Endothelial cell of umbilical vein (primary cell): ENCODE measurements at regions not wholly inside any gene's neighbourhood (a gene's known extent, or its start where the extent isn't known, plus 50 kb on each side); places are given as distances from the start of the nearest gene placed in this dataset.

Experiments
- BruUV-seq: library from RNA; stranded (reverse); fragments of 400-500 nt; replicated peaks from 2 replicates; lab custom pipeline; 2021; lab: Mats Ljungman, UMichigan
- CTCF ChIA-PET: fragments of 300-600, 350-600 bp; sonication (Branson Sonifier 250); formaldehyde crosslinking; loops from one replicate; lab custom pipeline; 2021; ENCODE audit warnings: antibody characterized with exemption, inconsistent platforms; lab: Charles Lee
- POLR2A ChIA-PET: fragments of 300-600, 350-600 bp; sonication (Branson Sonifier 250); formaldehyde crosslinking; loops from one replicate; lab custom pipeline; 2021; ENCODE audit warnings: antibody characterized with exemption, inconsistent platforms; lab: Charles Lee
- DNase-seq: peaks from one replicate; pipeline ENCODE4 v3.0.0-alpha.2; 2011; ENCODE audit warnings: low read depth, low spot score
- FAIRE-seq: peaks from 2 replicates; lab custom pipeline; 2011; peaks lifted over from hg19 to GRCh38; lab: Jason Lieb, UNC
- H2AFZ ChIP-seq: 2 replicates; pipeline ENCODE4 v1.6.0; 2012; ENCODE audit warnings: low read depth, low read length, control low read depth, inconsistent platforms
- H3K27ac ChIP-seq: 2 replicates; pipeline ENCODE4 v1.5.1; 2011; ENCODE audit warnings: low read depth, mild to moderate bottlenecking, control low read depth, low read length, moderate library complexity; ENCODE audit not compliant: insufficient read depth
- H3K27me3 ChIP-seq, 2 experiments: 2 replicates each; pipeline versions ENCODE4 v1.6.0 to v1.6.1; 2011; ENCODE audit warnings: low read length in 2 of 2, mixed read lengths in 1 of 2; ENCODE audit not compliant: control insufficient read depth in 2 of 2, insufficient read depth in 2 of 2
- H3K36me3 ChIP-seq, 2 experiments: 2 replicates in 1 of 2; 3 replicates in 1 of 2; pipeline ENCODE4 v1.5.1; 2011; ENCODE audit warnings: low read length in 2 of 2, mild to moderate bottlenecking in 1 of 2, moderate library complexity in 1 of 2; ENCODE audit not compliant: control insufficient read depth in 2 of 2, insufficient read depth in 2 of 2; ENCODE audit errors: extremely low read depth in 1 of 2
- H3K4me1 ChIP-seq: 3 replicates; pipeline ENCODE4 v1.5.1; 2011; ENCODE audit warnings: mild to moderate bottlenecking, low read length; ENCODE audit not compliant: control insufficient read depth, insufficient read depth; ENCODE audit errors: extremely low read depth
- H3K4me2 ChIP-seq: 2 replicates; pipeline ENCODE4 v1.6.1; 2011; ENCODE audit warnings: low read length, control low read depth, mixed read lengths; ENCODE audit not compliant: insufficient read depth
- H3K4me3 ChIP-seq, 3 experiments: fragments of 200-600 bp in 1 of 3; sonication (generic), shearing (Covaris generic) in 1 of 3; replicated peaks in 1 of 3; 2 replicates each; pipeline ENCODE4 v1.5.1; 2011 to 2016; ENCODE audit warnings: control low read depth in 3 of 3, low read length in 3 of 3, mild to moderate bottlenecking in 2 of 3, inconsistent platforms in 1 of 3, low read depth in 1 of 3, moderate library complexity in 1 of 3; ENCODE audit not compliant: insufficient read depth in 1 of 3
- H3K79me2 ChIP-seq: 2 replicates; pipeline ENCODE4 v1.6.0; 2012; ENCODE audit warnings: low read length, inconsistent platforms; ENCODE audit not compliant: control insufficient read depth, insufficient read depth
- H3K9ac ChIP-seq: replicated peaks from 2 replicates; pipeline ENCODE3; 2011; ENCODE audit warnings: low read length, control low read depth; ENCODE audit not compliant: insufficient read depth; ENCODE audit errors: extremely low read depth
- H3K9me1 ChIP-seq: replicated peaks from 3 replicates; pipeline ENCODE4 v1.6.0; 2011; ENCODE audit warnings: mild to moderate bottlenecking, low read length; ENCODE audit not compliant: control insufficient read depth, insufficient read depth; ENCODE audit errors: extremely low read depth
- H3K9me3 ChIP-seq: replicated peaks from 2 replicates; pipeline ENCODE4 v1.5.1; 2012; ENCODE audit warnings: low read length, inconsistent platforms; ENCODE audit not compliant: control insufficient read depth, insufficient read depth
- H4K20me1 ChIP-seq: replicated peaks from 2 replicates; pipeline ENCODE3; 2011; ENCODE audit warnings: mild to moderate bottlenecking, low read length; ENCODE audit not compliant: control insufficient read depth, insufficient read depth; ENCODE audit errors: extremely low read depth
- EZH2 ChIP-seq: IDR thresholded peaks from 2 replicates; pipeline ENCODE4 v1.6.1; 2012; ENCODE audit warnings: borderline replicate concordance, low read depth, mild to moderate bottlenecking, moderate library complexity, low read length, inconsistent platforms; ENCODE audit not compliant: severe bottlenecking
- FOS ChIP-seq: IDR thresholded peaks from 2 replicates; pipeline ENCODE4 v1.6.1; 2011; ENCODE audit warnings: mild to moderate bottlenecking, low read length, moderate library complexity, borderline replicate concordance; ENCODE audit not compliant: insufficient read depth
- GATA2 ChIP-seq: IDR thresholded peaks from 2 replicates; pipeline ENCODE4 v1.7.0; 2011; ENCODE audit warnings: low read depth, mild to moderate bottlenecking, moderate library complexity, mixed read lengths, low read length; ENCODE audit not compliant: insufficient read length, insufficient read depth
- JUN ChIP-seq: IDR thresholded peaks from 2 replicates; pipeline ENCODE4 v1.6.1; 2011; ENCODE audit warnings: borderline replicate concordance, low read depth; ENCODE audit not compliant: insufficient read length, insufficient read depth
- MYC ChIP-seq: IDR thresholded peaks from one replicate; pipeline ENCODE4 v1.6.1; 2011; ENCODE audit warnings: mild to moderate bottlenecking, low read depth, low read length
- POLR2A ChIP-seq: IDR thresholded peaks from 2 replicates; pipeline ENCODE4 v1.6.1; 2012; ENCODE audit warnings: low read depth, mild to moderate bottlenecking, control low read depth, low read length
- POLR2AphosphoS5 ChIP-seq: IDR thresholded peaks from 2 replicates; pipeline ENCODE4 v1.6.1; 2012; ENCODE audit warnings: low read depth, mild to moderate bottlenecking, control low read depth, low read length, moderate library complexity; ENCODE audit not compliant: insufficient read depth
- dilution Hi-C: fragments of 300-500 bp; cut with MboI; formaldehyde crosslinking; loops from one replicate; pipeline ENCODE4 v1.15.0; 2019; ENCODE audit warnings: low sequenced_read_pairs; ENCODE audit not compliant: extremely low pct_ligation_motif_present
- intact Hi-C: fragments of 100-400 bp; cut with micrococcal nuclease; formaldehyde crosslinking; loops from one replicate; pipeline ENCODE4 v1.10.0; 2022
- TF ChIP-seq, protein P1 (sequence below), 2 donors: IDR thresholded peaks; 1 replicate in 1 of 2; 2 replicates in 1 of 2; pipeline ENCODE4 v1.5.1; 2011; ENCODE audit warnings: low read length in 2 of 2, mild to moderate bottlenecking in 2 of 2, moderate library complexity in 2 of 2, control low read depth in 1 of 2, inconsistent platforms in 1 of 2, low read depth in 1 of 2; ENCODE audit not compliant: insufficient read depth in 1 of 2; ENCODE audit errors: extremely low read depth in 1 of 2
- TF ChIP-seq, protein P2 (sequence below): IDR thresholded peaks from 2 replicates; pipeline ENCODE4 v1.6.1; 2011; ENCODE audit not compliant: insufficient read depth, insufficient read length

DNA sequence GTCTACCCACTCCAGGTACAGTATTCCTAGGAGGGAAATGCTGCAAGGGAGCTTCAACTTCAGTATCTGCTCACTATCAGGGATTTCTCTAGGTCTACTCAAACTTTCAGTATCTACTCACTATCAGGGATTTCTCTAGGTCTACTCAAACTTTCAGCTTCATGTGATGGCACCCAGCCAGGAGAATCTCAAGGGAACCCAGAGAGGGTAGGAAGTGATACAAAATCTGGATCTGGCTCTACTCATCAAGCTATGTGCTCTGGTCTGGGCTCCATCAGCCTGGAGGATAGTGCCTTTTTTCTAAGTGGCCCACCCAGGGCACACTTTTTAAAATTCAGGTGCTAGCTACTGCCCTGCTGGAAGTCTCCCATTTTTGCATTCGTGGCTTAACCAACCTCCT is 52.3 kb upstream of the FNDC3A start:
- BruUV-seq: no TSS peak
- FAIRE-seq (no peak), DNase-seq (no peak)
- Histone ChIP-seq H3K36me3 (no peaks in the 10 kb centered on the region), H3K4me2 (no peak overlapping the region), H3K27ac (no peak overlapping the region), H3K9ac (no peak overlapping the region), H3K4me3 (no peak overlapping the region), H2AFZ (no peak overlapping the region), H3K9me3 (no peaks in the 10 kb centered on the region), H3K9me1 (no peaks in the 10 kb centered on the region), H3K79me2 (no peaks in the 10 kb centered on the region), H3K27me3 (peaks cover 6 to 11% of the 10 kb centered on the region in 2 experiments), H3K4me1 (no peaks in the 10 kb centered on the region), H4K20me1 (no peaks in the 10 kb centered on the region)
- dilution Hi-C loops (no loop called here), intact Hi-C loops (no loop called here)
- POLR2A ChIA-PET: no interaction called here
- TF ChIP-seq GATA2 (no peak), EZH2 (no peak), FOS (no peak), POLR2A (no peak)
- TF ChIP-seq, protein P1, sequence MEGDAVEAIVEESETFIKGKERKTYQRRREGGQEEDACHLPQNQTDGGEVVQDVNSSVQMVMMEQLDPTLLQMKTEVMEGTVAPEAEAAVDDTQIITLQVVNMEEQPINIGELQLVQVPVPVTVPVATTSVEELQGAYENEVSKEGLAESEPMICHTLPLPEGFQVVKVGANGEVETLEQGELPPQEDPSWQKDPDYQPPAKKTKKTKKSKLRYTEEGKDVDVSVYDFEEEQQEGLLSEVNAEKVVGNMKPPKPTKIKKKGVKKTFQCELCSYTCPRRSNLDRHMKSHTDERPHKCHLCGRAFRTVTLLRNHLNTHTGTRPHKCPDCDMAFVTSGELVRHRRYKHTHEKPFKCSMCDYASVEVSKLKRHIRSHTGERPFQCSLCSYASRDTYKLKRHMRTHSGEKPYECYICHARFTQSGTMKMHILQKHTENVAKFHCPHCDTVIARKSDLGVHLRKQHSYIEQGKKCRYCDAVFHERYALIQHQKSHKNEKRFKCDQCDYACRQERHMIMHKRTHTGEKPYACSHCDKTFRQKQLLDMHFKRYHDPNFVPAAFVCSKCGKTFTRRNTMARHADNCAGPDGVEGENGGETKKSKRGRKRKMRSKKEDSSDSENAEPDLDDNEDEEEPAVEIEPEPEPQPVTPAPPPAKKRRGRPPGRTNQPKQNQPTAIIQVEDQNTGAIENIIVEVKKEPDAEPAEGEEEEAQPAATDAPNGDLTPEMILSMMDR (IDR thresholded peaks at IDR 0.05; ENCODE audit: extremely low read depth in 1 of 2, insufficient read depth in 1 of 2, low read depth in 1 of 2, low read length in 2 of 2): no peak
- TF ChIP-seq, protein P2, sequence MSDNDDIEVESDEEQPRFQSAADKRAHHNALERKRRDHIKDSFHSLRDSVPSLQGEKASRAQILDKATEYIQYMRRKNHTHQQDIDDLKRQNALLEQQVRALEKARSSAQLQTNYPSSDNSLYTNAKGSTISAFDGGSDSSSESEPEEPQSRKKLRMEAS: no peak
- CTCF ChIA-PET: no interaction called here

DNA sequence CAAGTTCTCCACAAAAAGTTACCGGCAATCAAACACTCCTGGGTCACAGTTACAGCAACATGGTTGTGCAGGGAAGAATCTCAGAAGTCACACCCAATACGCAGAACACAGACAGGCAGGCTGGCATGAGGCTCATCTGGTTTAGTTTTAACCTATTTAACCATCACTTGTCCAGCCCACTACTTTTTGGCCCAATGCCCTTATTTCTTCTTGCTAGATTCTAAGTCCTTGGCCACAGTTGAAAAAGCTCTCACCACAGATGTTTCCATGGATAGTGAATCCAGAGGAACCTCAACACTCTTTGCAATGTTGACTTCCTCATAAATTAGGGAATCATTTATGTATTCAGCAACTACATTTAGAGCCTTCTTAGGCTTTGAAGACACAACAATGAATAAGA is 50.7 kb upstream of the FNDC3A start:
- POLR2A ChIA-PET: no interaction called here
- H3K79me2 ChIP-seq: no peaks in the 10 kb centered on the region
- CTCF ChIA-PET: no interaction called here
- TF ChIP-seq POLR2AphosphoS5 (no peak), EZH2 (no peak), JUN (no peak), MYC (no peak), FOS (no peak), GATA2 (no peak), POLR2A (no peak)
- TF ChIP-seq, protein P2: no peak
- TF ChIP-seq, protein P1 (IDR thresholded peaks at IDR 0.05; ENCODE audit: extremely low read depth in 1 of 2, insufficient read depth in 1 of 2, low read depth in 1 of 2, low read length in 2 of 2): no peak
- H3K4me2 ChIP-seq: no peak overlapping the region
- peaks cover 6 to 11% of the 10 kb centered on the region in 2 experiments for H3K27me3 ChIP-seq
- no peak for DNase-seq
- no peak overlapping the region for H3K9ac ChIP-seq
- no TSS peak for BruUV-seq
- no peaks in the 10 kb centered on the region for H3K9me1 ChIP-seq
- H3K27ac ChIP-seq: no peak overlapping the region
- H3K4me3 ChIP-seq: no peak overlapping the region
- H2AFZ ChIP-seq: no peak overlapping the region
- no peaks in the 10 kb centered on the region for H3K9me3 ChIP-seq
- intact Hi-C loops (no loop called here), dilution Hi-C loops (no loop called here)
- no peak for FAIRE-seq
- H3K4me1 ChIP-seq: no peaks in the 10 kb centered on the region
- no peaks in the 10 kb centered on the region for H3K36me3 ChIP-seq
- no peaks in the 10 kb centered on the region for H4K20me1 ChIP-seq
